Liver (tissue), 3 donors: ENCODE measurements at regions not wholly inside any gene's neighbourhood (a gene's known extent, or its start where the extent isn't known, plus 50 kb on each side); places are given as distances from the start of the nearest gene placed in this dataset.
A peak's percentile ranks its signal among the peaks of the same experiment; 100 is the strongest.

Source experiments
- ATF3 ChIP-seq: IDR thresholded peaks from 2 replicates; pipeline ENCODE4 v1.6.1; 2016; ENCODE audit warnings: antibody characterized with exemption
- CTCF ChIP-seq: fragments of 150-350 bp; IDR thresholded peaks from 2 replicates; pipeline ENCODE4 v1.5.1; 2017; ENCODE audit warnings: improper control_type of control experiment, low read depth, low read length; ENCODE audit not compliant: missing input control
- GABPA ChIP-seq, 2 donors: IDR thresholded peaks in 1 of 2; conservative IDR thresholded peaks in 1 of 2; 2 replicates each; pipeline ENCODE4 v1.6.1; 2016; ENCODE audit warnings: antibody characterized with exemption in 2 of 2, mild to moderate bottlenecking in 1 of 2, moderate library complexity in 1 of 2
- HNF4A ChIP-seq, 2 donors: conservative IDR thresholded peaks; 2 replicates each; pipeline ENCODE4 v1.6.1; 2016; ENCODE audit warnings: antibody characterized with exemption in 2 of 2, mild to moderate bottlenecking in 2 of 2
- JUND ChIP-seq, 2 donors: IDR thresholded peaks; 2 replicates each; pipeline ENCODE4 v1.6.1; 2016; ENCODE audit warnings: antibody characterized with exemption in 2 of 2
- RAD21 ChIP-seq, 2 donors: IDR thresholded peaks; 2 replicates each; pipeline ENCODE4 v1.6.1; 2016; ENCODE audit warnings: antibody characterized with exemption in 2 of 2, mild to moderate bottlenecking in 2 of 2
- SP1 ChIP-seq: IDR thresholded peaks from 2 replicates; pipeline ENCODE4 v1.6.1; 2018; ENCODE audit warnings: antibody characterized with exemption, mild to moderate bottlenecking
- TAF1 ChIP-seq: conservative IDR thresholded peaks from 2 replicates; pipeline ENCODE4 v1.6.1; 2016; ENCODE audit warnings: antibody characterized with exemption, mild to moderate bottlenecking
- YY1 ChIP-seq: IDR thresholded peaks from 2 replicates; pipeline ENCODE4 v1.6.1; 2016; ENCODE audit warnings: antibody characterized with exemption, mild to moderate bottlenecking
- TF ChIP-seq, protein P1 (sequence below): IDR thresholded peaks from 2 replicates; pipeline ENCODE4 v1.6.1; 2016; ENCODE audit warnings: antibody characterized with exemption
- TF ChIP-seq, protein P2 (sequence below): IDR thresholded peaks from 2 replicates; pipeline ENCODE4 v1.6.1; 2016; ENCODE audit warnings: antibody characterized with exemption
- donor health status: healthy.
- donor health status: healthy.

DNA sequence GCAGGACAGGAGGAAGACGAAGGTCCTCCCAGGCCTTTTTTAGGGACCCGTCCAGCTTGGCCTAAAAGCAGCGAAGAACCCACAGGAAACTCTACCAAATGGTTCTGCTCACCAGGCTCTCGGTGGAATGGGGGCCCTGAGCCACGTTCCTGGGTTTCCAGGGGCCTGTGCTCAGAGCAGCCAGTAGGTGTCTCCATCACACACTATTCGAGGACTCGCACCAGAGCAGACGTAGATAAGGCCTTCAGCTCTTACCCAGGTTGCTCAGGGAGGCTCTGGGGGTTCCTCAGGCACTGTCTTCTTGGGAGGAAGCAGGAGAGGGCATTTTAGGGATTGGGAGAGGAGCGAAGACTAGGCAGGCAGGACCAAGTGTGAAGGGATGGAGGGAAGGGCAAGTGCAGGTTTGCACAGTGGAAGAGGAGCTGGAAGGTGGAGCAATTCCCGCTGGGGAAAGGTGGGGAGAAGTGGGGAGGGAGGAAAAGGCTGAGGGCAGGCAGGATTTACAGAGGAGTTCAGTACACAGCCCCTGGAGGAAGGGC is 157.1 kb downstream of the RGS9 start:
- TF ChIP-seq CTCF (peak; percentile 73), RAD21 (IDR thresholded peaks at IDR 0.05) (peak; percentile 85 to 92), YY1 (no peak), SP1 (no peak), JUND (IDR thresholded peaks at IDR 0.05) (no peak), GABPA (IDR thresholded peaks at IDR 0.05 in 1 of 2, conservative IDR thresholded peaks at IDR 0.05 in 1 of 2) (no peak), TAF1 (no peak), ATF3 (no peak), HNF4A (conservative IDR thresholded peaks at IDR 0.05) (no peak)
- TF ChIP-seq, protein P1, sequence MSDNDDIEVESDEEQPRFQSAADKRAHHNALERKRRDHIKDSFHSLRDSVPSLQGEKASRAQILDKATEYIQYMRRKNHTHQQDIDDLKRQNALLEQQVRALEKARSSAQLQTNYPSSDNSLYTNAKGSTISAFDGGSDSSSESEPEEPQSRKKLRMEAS = no peak
- TF ChIP-seq, protein P2, sequence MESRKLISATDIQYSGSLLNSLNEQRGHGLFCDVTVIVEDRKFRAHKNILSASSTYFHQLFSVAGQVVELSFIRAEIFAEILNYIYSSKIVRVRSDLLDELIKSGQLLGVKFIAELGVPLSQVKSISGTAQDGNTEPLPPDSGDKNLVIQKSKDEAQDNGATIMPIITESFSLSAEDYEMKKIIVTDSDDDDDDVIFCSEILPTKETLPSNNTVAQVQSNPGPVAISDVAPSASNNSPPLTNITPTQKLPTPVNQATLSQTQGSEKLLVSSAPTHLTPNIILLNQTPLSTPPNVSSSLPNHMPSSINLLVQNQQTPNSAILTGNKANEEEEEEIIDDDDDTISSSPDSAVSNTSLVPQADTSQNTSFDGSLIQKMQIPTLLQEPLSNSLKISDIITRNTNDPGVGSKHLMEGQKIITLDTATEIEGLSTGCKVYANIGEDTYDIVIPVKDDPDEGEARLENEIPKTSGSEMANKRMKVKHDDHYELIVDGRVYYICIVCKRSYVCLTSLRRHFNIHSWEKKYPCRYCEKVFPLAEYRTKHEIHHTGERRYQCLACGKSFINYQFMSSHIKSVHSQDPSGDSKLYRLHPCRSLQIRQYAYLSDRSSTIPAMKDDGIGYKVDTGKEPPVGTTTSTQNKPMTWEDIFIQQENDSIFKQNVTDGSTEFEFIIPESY = no peak
